Common myeloid progenitor, CD34-positive (primary cell): ENCODE measurements at regions not wholly inside any gene's neighbourhood (a gene's known extent, or its start where the extent isn't known, plus 50 kb on each side); places are given as distances from the start of the nearest gene placed in this dataset.

ENCODE experiments used
- CTCF ChIA-PET: fragments of 350-600 bp; sonication (Branson Sonifier 250); formaldehyde crosslinking; loops from one replicate; lab custom pipeline; 2021; ENCODE audit warnings: antibody characterized with exemption; lab: Charles Lee
- POLR2A ChIA-PET: fragments of 350-600 bp; sonication (Branson Sonifier 250); formaldehyde crosslinking; loops from one replicate; lab custom pipeline; 2021; ENCODE audit warnings: antibody characterized with exemption; lab: Charles Lee
- DNase-seq, 3 donors: peaks; one replicate each; pipeline versions ENCODE4 v3.0.0 to v3.0.0-alpha.2; 2013
- H3K27ac ChIP-seq, 2 experiments: 1 replicate in 1 of 2; 2 replicates in 1 of 2; pipeline ENCODE4 v1.7.0; 2013; ENCODE audit warnings: inconsistent platforms in 2 of 2, low read length in 2 of 2, mild to moderate bottlenecking in 2 of 2, low read depth in 1 of 2, moderate library complexity in 1 of 2; ENCODE audit not compliant: severe bottlenecking in 2 of 2, insufficient read depth in 1 of 2, poor library complexity in 1 of 2
- H3K27me3 ChIP-seq, 5 experiments: replicated peaks in 2 of 5; 1 replicate in 3 of 5; 2 replicates in 2 of 5; pipeline versions ENCODE4 v1.6.1 to v1.7.0; 2013; ENCODE audit warnings: low read length in 4 of 5, mild to moderate bottlenecking in 2 of 5, moderate library complexity in 2 of 5, inconsistent platforms in 1 of 5; ENCODE audit not compliant: insufficient read depth in 5 of 5, control insufficient read depth in 4 of 5
- H3K36me3 ChIP-seq, 4 experiments: 1 replicate in 2 of 4; 2 replicates in 2 of 4; pipeline versions ENCODE4 v1.6.1 to v1.7.0; 2013; ENCODE audit warnings: low read length in 3 of 4, control low read depth in 1 of 4, mild to moderate bottlenecking in 1 of 4; ENCODE audit not compliant: control insufficient read depth in 4 of 4, insufficient read depth in 4 of 4
- H3K4me1 ChIP-seq, 4 experiments: 1 replicate in 3 of 4; 2 replicates in 1 of 4; pipeline versions ENCODE4 v1.6.1 to v1.7.1; 2013; ENCODE audit warnings: low read length in 3 of 4, mild to moderate bottlenecking in 3 of 4, control low read depth in 1 of 4, inconsistent platforms in 1 of 4, moderate library complexity in 1 of 4; ENCODE audit not compliant: control insufficient read depth in 4 of 4, insufficient read depth in 4 of 4; ENCODE audit errors: control extremely low read depth in 1 of 4
- H3K4me3 ChIP-seq, 7 experiments: 1 replicate in 4 of 7; 2 replicates in 3 of 7; pipeline versions ENCODE4 v1.5.1 to v1.7.0; 2013; ENCODE audit warnings: mild to moderate bottlenecking in 7 of 7, low read length in 6 of 7, moderate library complexity in 6 of 7, inconsistent platforms in 2 of 7, low read depth in 2 of 7, control low read depth in 1 of 7; ENCODE audit not compliant: insufficient read depth in 4 of 7, control insufficient read depth in 1 of 7; ENCODE audit errors: extremely low read depth in 1 of 7
- H3K9me3 ChIP-seq, 5 experiments: 1 replicate in 4 of 5; 2 replicates in 1 of 5; pipeline versions ENCODE4 v1.6.1 to v1.7.1; 2013; ENCODE audit warnings: low read length in 4 of 5, mild to moderate bottlenecking in 2 of 5, inconsistent platforms in 1 of 5, low read depth in 1 of 5, moderate library complexity in 1 of 5; ENCODE audit not compliant: control insufficient read depth in 4 of 5, insufficient read depth in 2 of 5; ENCODE audit errors: control extremely low read depth in 1 of 5
- WGBS: methylation state at CpG from one replicate; pipeline ENCODE4 v1.1.5; 2013; ENCODE audit not compliant: insufficient coverage; 5-methylcytosine and 5-hydroxymethylcytosine counted together

- Histone ChIP-seq H3K27me3 (no peaks in the 10 kb centered on the region), H3K4me3 (no peak overlapping the region), H3K36me3 (no peaks in the 10 kb centered on the region), H3K27ac (no peak overlapping the region), H3K4me1 (no peaks in the 10 kb centered on the region), H3K9me3 (no peaks in the 10 kb centered on the region)
- 95% methylated on average over 6 of the region's 8 CpGs for WGBS
- no peak for DNase-seq
- POLR2A ChIA-PET: no interaction called here
- CTCF ChIA-PET: no interaction called here
Observed at GRCh38 chr5:102018690-102019089, 277.4 kb downstream of the SLCO4C1 start.

GRCh38 chr5:102018279-102018678 lies 277.8 kb downstream of the SLCO4C1 start:
- no peaks in the 10 kb centered on the region for H3K9me3 ChIP-seq
- no peaks in the 10 kb centered on the region for H3K27me3 ChIP-seq
- no peak for DNase-seq
- CTCF ChIA-PET: no interaction called here
- no peak overlapping the region for H3K4me3 ChIP-seq
- POLR2A ChIA-PET: no interaction called here
- no peaks in the 10 kb centered on the region for H3K4me1 ChIP-seq
- H3K27ac ChIP-seq: no peak overlapping the region
- 77% methylated on average over 5 of the region's 7 CpGs for WGBS
- no peaks in the 10 kb centered on the region for H3K36me3 ChIP-seq

GRCh38 chr5:102014371-102014770 lies 281.7 kb downstream of the SLCO4C1 start:
- DNase-seq: no peak
- H3K4me3 ChIP-seq: no peak overlapping the region
- no peaks in the 10 kb centered on the region for H3K9me3 ChIP-seq
- H3K4me1 ChIP-seq: no peaks in the 10 kb centered on the region
- H3K27ac ChIP-seq: no peak overlapping the region
- WGBS: 90% methylated on average over 1 of the region's 1 CpG
- H3K27me3 ChIP-seq: no peaks in the 10 kb centered on the region
- POLR2A ChIA-PET: no interaction called here
- CTCF ChIA-PET: interaction anchor here (1.1 kb wide), 1 partner anchor 73 kb away, joined by 3 read pairs; no protein-coding TSS in a partner anchor
- H3K36me3 ChIP-seq: no peaks in the 10 kb centered on the region

GRCh38 chr5:102010644-102011043 lies 285.4 kb downstream of the SLCO4C1 start:
- H3K27me3 ChIP-seq: no peaks in the 10 kb centered on the region
- no peaks in the 10 kb centered on the region for H3K9me3 ChIP-seq
- no peak for DNase-seq
- H3K36me3 ChIP-seq: no peaks in the 10 kb centered on the region
- H3K4me3 ChIP-seq: no peak overlapping the region
- H3K4me1 ChIP-seq: no peaks in the 10 kb centered on the region
- ChIA-PET CTCF (no interaction called here), POLR2A (no interaction called here)
- no peak overlapping the region for H3K27ac ChIP-seq

GRCh38 chr5:101997235-101997634 lies 298.8 kb downstream of the SLCO4C1 start:
- Histone ChIP-seq H3K4me3 (no peak overlapping the region), H3K4me1 (no peaks in the 10 kb centered on the region), H3K36me3 (no peaks in the 10 kb centered on the region), H3K27ac (no peak overlapping the region), H3K27me3 (no peaks in the 10 kb centered on the region), H3K9me3 (peaks cover 0 to 2% (median 0%) of the 10 kb centered on the region in 5 experiments)
- DNase-seq: no peak
- no CpG with 5 or more reads among the region's 1 CpG for WGBS
- ChIA-PET CTCF (no interaction called here), POLR2A (no interaction called here)

- Histone ChIP-seq H3K4me1 (no peaks in the 10 kb centered on the region), H3K27me3 (no peaks in the 10 kb centered on the region), H3K36me3 (no peaks in the 10 kb centered on the region), H3K27ac (no peak overlapping the region), H3K9me3 (no peaks in the 10 kb centered on the region), H3K4me3 (no peak overlapping the region)
- no peak for DNase-seq
- CTCF ChIA-PET: no interaction called here
- WGBS: 85% methylated on average over 2 of the region's 2 CpGs
- POLR2A ChIA-PET: no interaction called here
Observed at GRCh38 chr5:101995585-101995984, 300.5 kb downstream of the SLCO4C1 start.

- H3K4me1 ChIP-seq: no peaks in the 10 kb centered on the region
- H3K27ac ChIP-seq: no peak overlapping the region
- no peaks in the 10 kb centered on the region for H3K36me3 ChIP-seq
- CTCF ChIA-PET: no interaction called here
- H3K4me3 ChIP-seq: no peak overlapping the region
- DNase-seq: no peak
- WGBS: no CpG with 5 or more reads among the region's 1 CpG
- H3K9me3 ChIP-seq: no peaks in the 10 kb centered on the region
- POLR2A ChIA-PET: no interaction called here
- no peaks in the 10 kb centered on the region for H3K27me3 ChIP-seq
Observed at GRCh38 chr5:101991486-101991885, 304.6 kb downstream of the SLCO4C1 start.
